ENCODE measurements at regions not wholly inside any gene's neighbourhood (a gene's known extent, or its start where the extent isn't known, plus 50 kb on each side); places are given as distances from the start of the nearest gene placed in this dataset.

- WGBS, 2 donors (ENCODE audit: low coverage in 1 of 2), result 0 to 20% methylated on average over 2 of the region's 2 CpGs
- no peak for ATAC-seq
Observed at GRCh38 chr17:65447823-65448222, 113.6 kb downstream of the AXIN2 start.

GRCh38 chr17:65446838-65447526 is 114.5 kb downstream of the AXIN2 start:
- ATAC-seq, result no peak
- TF ChIP-seq CTCF (IDR thresholded peaks at IDR 0.05), result no peak
- no peak for TF ChIP-seq POLR2AphosphoS5 (IDR thresholded peaks at IDR 0.05)
- TF ChIP-seq POLR2A (IDR thresholded peaks at IDR 0.05), result no peak
- no peak for TF ChIP-seq EP300 (IDR thresholded peaks at IDR 0.05)
- H3K9me3 ChIP-seq, result no peaks in the 10 kb centered on the region
- H3K27ac ChIP-seq, result no peak overlapping the region
- no peaks in the 10 kb centered on the region for H3K4me1 ChIP-seq
- H3K36me3 ChIP-seq, result no peaks in the 10 kb centered on the region
- H3K4me3 ChIP-seq, result no peak overlapping the region
- no peaks in the 10 kb centered on the region for H3K27me3 ChIP-seq
- 75 to 81% methylated on average over 6 of the region's 6 CpGs for WGBS, 2 donors (ENCODE audit: low coverage in 1 of 2)

More at GRCh38 chr17:65447823-65448222, 113.6 kb downstream of the AXIN2 start:
- Histone ChIP-seq H3K27ac (no peak overlapping the region), H3K4me1 (no peaks in the 10 kb centered on the region), H3K9me3 (no peaks in the 10 kb centered on the region), H3K27me3 (no peaks in the 10 kb centered on the region), H3K36me3 (no peaks in the 10 kb centered on the region), H3K4me3 (no peak overlapping the region)
- TF ChIP-seq EP300 (IDR thresholded peaks at IDR 0.05), result no peak
- no peak for TF ChIP-seq CTCF (IDR thresholded peaks at IDR 0.05)
- TF ChIP-seq POLR2AphosphoS5 (IDR thresholded peaks at IDR 0.05), result no peak
- no peak for TF ChIP-seq POLR2A (IDR thresholded peaks at IDR 0.05)

GRCh38 chr17:65446043-65446442 is 115.4 kb downstream of the AXIN2 start:
- 70 to 78% methylated on average over 2 to 3 of the region's 3 CpGs for WGBS, 2 donors (ENCODE audit: low coverage in 1 of 2)
- Histone ChIP-seq H3K4me3 (no peak overlapping the region), H3K4me1 (no peaks in the 10 kb centered on the region), H3K36me3 (no peaks in the 10 kb centered on the region), H3K9me3 (no peaks in the 10 kb centered on the region), H3K27ac (no peak overlapping the region), H3K27me3 (no peaks in the 10 kb centered on the region)
- TF ChIP-seq POLR2AphosphoS5 (IDR thresholded peaks at IDR 0.05) (no peak), CTCF (IDR thresholded peaks at IDR 0.05) (no peak), POLR2A (IDR thresholded peaks at IDR 0.05) (no peak), EP300 (IDR thresholded peaks at IDR 0.05) (no peak)
- no peak for ATAC-seq

- H3K27me3 ChIP-seq, result no peaks in the 10 kb centered on the region
- H3K9me3 ChIP-seq, result no peaks in the 10 kb centered on the region
- no peak for ATAC-seq
- TF ChIP-seq EP300 (IDR thresholded peaks at IDR 0.05) (no peak), POLR2A (IDR thresholded peaks at IDR 0.05) (no peak), POLR2AphosphoS5 (IDR thresholded peaks at IDR 0.05) (no peak), CTCF (IDR thresholded peaks at IDR 0.05) (no peak)
- H3K4me1 ChIP-seq, result no peaks in the 10 kb centered on the region
- WGBS, 2 donors (ENCODE audit: low coverage in 1 of 2), result 89 to 94% methylated on average over 4 of the region's 5 CpGs
- no peak overlapping the region for H3K4me3 ChIP-seq
- no peak overlapping the region for H3K27ac ChIP-seq
- no peaks in the 10 kb centered on the region for H3K36me3 ChIP-seq
Observed at GRCh38 chr17:65444049-65444448, 117.4 kb downstream of the AXIN2 start.

- Histone ChIP-seq H3K4me1 (no peaks in the 10 kb centered on the region), H3K9me3 (no peaks in the 10 kb centered on the region), H3K36me3 (no peaks in the 10 kb centered on the region), H3K4me3 (no peak overlapping the region), H3K27ac (no peak overlapping the region), H3K27me3 (peaks cover 6% of the 10 kb centered on the region)
- no peak for TF ChIP-seq POLR2A (IDR thresholded peaks at IDR 0.05)
- no peak for TF ChIP-seq POLR2AphosphoS5 (IDR thresholded peaks at IDR 0.05)
- no peak for TF ChIP-seq EP300 (IDR thresholded peaks at IDR 0.05)
- TF ChIP-seq CTCF (IDR thresholded peaks at IDR 0.05), result no peak
- ATAC-seq, result no peak
- 67 to 100% methylated on average over 1 of the region's 1 CpG for WGBS, 2 donors (ENCODE audit: low coverage in 1 of 2)
Observed at GRCh38 chr17:65442691-65443090, 118.8 kb downstream of the AXIN2 start.
